Large intestine (tissue), 3 donors: ENCODE measurements at regions not wholly inside any gene's neighbourhood (a gene's known extent, or its start where the extent isn't known, plus 50 kb on each side); places are given as distances from the start of the nearest gene placed in this dataset.
"Not testable (repeated sequence)": the region's sequence is repeated elsewhere in the genome, so short reads cannot be mapped to it uniquely, and the experiment has no call there.

Experiments used
- DNase-seq, 2 donors: peaks; one replicate each; pipeline versions ENCODE4 v3.0.0 to v3.0.0-alpha.2; 2013
- H3K27ac ChIP-seq: one replicate; pipeline ENCODE4 v1.5.1; 2013; ENCODE audit warnings: low read length
- H3K27me3 ChIP-seq: 2 replicates; pipeline ENCODE4 v1.6.1; 2013; ENCODE audit warnings: low read length; ENCODE audit not compliant: control insufficient read depth, insufficient read depth
- H3K36me3 ChIP-seq: 2 replicates; pipeline ENCODE4 v1.6.1; 2013; ENCODE audit warnings: low read length; ENCODE audit not compliant: control insufficient read depth, insufficient read depth
- H3K4me1 ChIP-seq: one replicate; pipeline ENCODE4 v1.6.1; 2013; ENCODE audit warnings: low read length; ENCODE audit not compliant: control insufficient read depth, insufficient read depth
- H3K4me3 ChIP-seq: one replicate; pipeline ENCODE4 v1.5.1; 2013; ENCODE audit warnings: low read length
- H3K9me3 ChIP-seq: one replicate; pipeline ENCODE4 v1.6.1; 2013; ENCODE audit warnings: mild to moderate bottlenecking, low read depth, low read length, moderate library complexity; ENCODE audit not compliant: control insufficient read depth
- WGBS: methylation state at CpG from one replicate; pipeline ENCODE4 v1.1.5; 2013; ENCODE audit warnings: low lambda C conversion rate; ENCODE audit not compliant: insufficient coverage; 5-methylcytosine and 5-hydroxymethylcytosine counted together

- Histone ChIP-seq H3K27ac (no peak overlapping the region), H3K9me3 (no peaks in the 10 kb centered on the region), H3K36me3 (no peaks in the 10 kb centered on the region), H3K4me1 (no peaks in the 10 kb centered on the region), H3K4me3 (no peak overlapping the region), H3K27me3 (no peaks in the 10 kb centered on the region)
- WGBS, result no CpG with 5 or more reads among the region's 2 CpGs
- DNase-seq, result no peak
These were observed 958.6 kb downstream of the TRAM1L1 start for GRCh38 chr4:116126794-116127193.

GRCh38 chr4:116122124-116122523 is 963.3 kb downstream of the TRAM1L1 start:
- Histone ChIP-seq H3K27me3 (no peaks in the 10 kb centered on the region), H3K36me3 (no peaks in the 10 kb centered on the region), H3K27ac (no peak overlapping the region), H3K4me1 (no peaks in the 10 kb centered on the region), H3K4me3 (no peak overlapping the region), H3K9me3 (no peaks in the 10 kb centered on the region)
- DNase-seq, result no peak
- no CpG with 5 or more reads among the region's 1 CpG for WGBS

GRCh38 chr4:116118221-116118620 is 967.2 kb downstream of the TRAM1L1 start:
- no CpG with 5 or more reads among the region's 3 CpGs for WGBS
- Histone ChIP-seq H3K27ac (no peak overlapping the region), H3K36me3 (no peaks in the 10 kb centered on the region), H3K4me3 (no peak overlapping the region), H3K9me3 (no peaks in the 10 kb centered on the region), H3K4me1 (no peaks in the 10 kb centered on the region), H3K27me3 (no peaks in the 10 kb centered on the region)
- DNase-seq, result no peak

GRCh38 chr4:116112861-116113260 is 972.5 kb downstream of the TRAM1L1 start:
- H3K4me1 ChIP-seq, H3K36me3 ChIP-seq, H3K9me3 ChIP-seq, H3K27ac ChIP-seq, H3K27me3 ChIP-seq, H3K4me3 ChIP-seq, DNase-seq: not testable (repeated sequence)
- WGBS, result no CpG with 5 or more reads among the region's 3 CpGs

GRCh38 chr4:116110713-116111112 is 974.7 kb downstream of the TRAM1L1 start:
- DNase-seq, result no peak
- WGBS, result 37% methylated on average over 2 of the region's 3 CpGs
- H3K4me3 ChIP-seq, result no peak overlapping the region
- H3K4me1 ChIP-seq, result no peaks in the 10 kb centered on the region
- H3K36me3 ChIP-seq, result no peaks in the 10 kb centered on the region
- H3K27me3 ChIP-seq, result no peaks in the 10 kb centered on the region
- H3K27ac ChIP-seq, result no peak overlapping the region
- H3K9me3 ChIP-seq, result no peaks in the 10 kb centered on the region

GRCh38 chr4:116108606-116109005 is 976.8 kb downstream of the TRAM1L1 start:
- no peak for DNase-seq
- Histone ChIP-seq H3K9me3 (no peaks in the 10 kb centered on the region), H3K36me3 (no peaks in the 10 kb centered on the region), H3K4me1 (no peaks in the 10 kb centered on the region), H3K27ac (no peak overlapping the region), H3K27me3 (no peaks in the 10 kb centered on the region), H3K4me3 (no peak overlapping the region)
- 20% methylated on average over 1 of the region's 8 CpGs for WGBS

- Histone ChIP-seq H3K27me3 (no peaks in the 10 kb centered on the region), H3K27ac (no peak overlapping the region), H3K4me1 (no peaks in the 10 kb centered on the region), H3K36me3 (no peaks in the 10 kb centered on the region), H3K9me3 (peaks cover 2% of the 10 kb centered on the region), H3K4me3 (no peak overlapping the region)
- no peak for DNase-seq
- no CpG with 5 or more reads among the region's 1 CpG for WGBS
These were observed 984.1 kb downstream of the TRAM1L1 start for GRCh38 chr4:116101321-116101720.

- Histone ChIP-seq H3K4me3 (no peak overlapping the region), H3K4me1 (no peaks in the 10 kb centered on the region), H3K36me3 (no peaks in the 10 kb centered on the region), H3K27me3 (no peaks in the 10 kb centered on the region), H3K9me3 (peaks cover 2% of the 10 kb centered on the region), H3K27ac (no peak overlapping the region)
- DNase-seq, result no peak
These were observed 985.8 kb downstream of the TRAM1L1 start for GRCh38 chr4:116099596-116099995.

- not testable (repeated sequence) for DNase-seq, H3K36me3 ChIP-seq, H3K4me3 ChIP-seq, H3K27ac ChIP-seq, H3K9me3 ChIP-seq, H3K27me3 ChIP-seq, H3K4me1 ChIP-seq
- WGBS, result 100% methylated on average over 1 of the region's 3 CpGs
These were observed 983.9 kb upstream of the NDST4 start for GRCh38 chr4:116097353-116097752.

GRCh38 chr4:116092961-116093360 is 979.5 kb upstream of the NDST4 start:
- Histone ChIP-seq H3K4me3 (no peak overlapping the region), H3K9me3 (peaks cover 2% of the 10 kb centered on the region), H3K27ac (no peak overlapping the region), H3K27me3 (no peaks in the 10 kb centered on the region), H3K4me1 (no peaks in the 10 kb centered on the region), H3K36me3 (no peaks in the 10 kb centered on the region)
- DNase-seq, result no peak
- WGBS, result 88% methylated on average over 2 of the region's 3 CpGs

- no peak overlapping the region for H3K27ac ChIP-seq
- H3K36me3 ChIP-seq, result no peaks in the 10 kb centered on the region
- H3K4me1 ChIP-seq, result no peaks in the 10 kb centered on the region
- no peak for DNase-seq
- no peaks in the 10 kb centered on the region for H3K27me3 ChIP-seq
- H3K4me3 ChIP-seq, result no peak overlapping the region
- H3K9me3 ChIP-seq, result no peaks in the 10 kb centered on the region
These were observed 975.4 kb upstream of the NDST4 start for GRCh38 chr4:116088771-116089170.
